DND-41 (cell line): ENCODE measurements at regions not wholly inside any gene's neighbourhood (a gene's known extent, or its start where the extent isn't known, plus 50 kb on each side); places are given as distances from the start of the nearest gene placed in this dataset.

ENCODE experiments used
- ATAC-seq: fragments of 200-7000 bp; cut with Tn5 transposase; 3 replicates; pipeline ENCODE4 v1.9.1; 2021; ENCODE audit warnings: low read depth; ENCODE audit not compliant: insufficient read depth
- DNase-seq: peaks from one replicate; pipeline ENCODE4 v3.0.0-alpha.2; 2020
- H2AFZ ChIP-seq: 2 replicates; pipeline ENCODE4 v1.6.0; 2012; ENCODE audit warnings: low read depth, low read length
- H3K27ac ChIP-seq: 2 replicates; pipeline ENCODE4 v1.5.1; 2012; ENCODE audit warnings: low read length, inconsistent platforms
- H3K27me3 ChIP-seq: fragments of 200-600 bp; sonication (generic); 2 replicates; pipeline ENCODE4 v1.6.0; 2012; ENCODE audit warnings: low read length, mild to moderate bottlenecking, inconsistent platforms; ENCODE audit not compliant: insufficient read depth, poor library complexity
- H3K36me3 ChIP-seq: 2 replicates; pipeline ENCODE4 v1.5.1; 2012; ENCODE audit warnings: low read length, inconsistent platforms; ENCODE audit not compliant: insufficient read depth
- H3K4me1 ChIP-seq: 2 replicates; pipeline ENCODE4 v1.5.1; 2012; ENCODE audit warnings: mild to moderate bottlenecking, low read length; ENCODE audit not compliant: insufficient read depth
- H3K4me2 ChIP-seq: 2 replicates; pipeline ENCODE4 v1.6.0; 2012; ENCODE audit warnings: mild to moderate bottlenecking, moderate library complexity, low read length, inconsistent platforms; ENCODE audit not compliant: insufficient read depth
- H3K4me3 ChIP-seq, 2 experiments: fragments of 200-600 bp in 1 of 2; shearing (Covaris generic) in 1 of 2; 2 replicates each; pipeline ENCODE4 v1.5.1; 2012 to 2016; ENCODE audit warnings: inconsistent platforms in 2 of 2, low read length in 2 of 2, mild to moderate bottlenecking in 2 of 2, low read depth in 1 of 2, moderate library complexity in 1 of 2
- H3K79me2 ChIP-seq: 2 replicates; pipeline ENCODE4 v1.6.0; 2012; ENCODE audit warnings: low read length, inconsistent platforms; ENCODE audit not compliant: insufficient read depth
- H3K9ac ChIP-seq: 2 replicates; pipeline ENCODE4 v1.6.0; 2012; ENCODE audit warnings: low read depth, mild to moderate bottlenecking, inconsistent platforms, low read length, moderate library complexity
- H3K9me3 ChIP-seq: 2 replicates; pipeline ENCODE4 v1.5.1; 2012; ENCODE audit warnings: low read length, moderate library complexity, mild to moderate bottlenecking, inconsistent platforms; ENCODE audit not compliant: insufficient read depth, severe bottlenecking
- H4K20me1 ChIP-seq: 2 replicates; pipeline ENCODE4 v1.6.0; 2012; ENCODE audit warnings: low read length; ENCODE audit not compliant: insufficient read depth
- CTCF ChIP-seq: IDR thresholded peaks from 2 replicates; pipeline ENCODE4 v1.5.1; 2012; ENCODE audit warnings: borderline replicate concordance, low read length, moderate library complexity, mild to moderate bottlenecking; ENCODE audit not compliant: poor library complexity, severe bottlenecking; ENCODE audit errors: extremely low read depth
- EZH2 ChIP-seq: IDR thresholded peaks from 3 replicates; pipeline ENCODE4 v1.6.1; 2012; ENCODE audit warnings: borderline replicate concordance, low read depth, mild to moderate bottlenecking, moderate library complexity, low read length, inconsistent platforms; ENCODE audit not compliant: severe bottlenecking

- DNase-seq (peak; percentile 30), ATAC-seq (peak; percentile 27; the same call in 1 of the 3 replicates)
- no peaks in the 10 kb centered on the region for H3K9me3 ChIP-seq
- H3K27me3 ChIP-seq = no peaks in the 10 kb centered on the region
- no peak overlapping the region for H3K27ac ChIP-seq
- H3K9ac ChIP-seq = no peak overlapping the region
- peak overlapping the region; percentile 30; the same call in 1 of the 2 replicates for H2AFZ ChIP-seq
- no peaks in the 10 kb centered on the region for H3K79me2 ChIP-seq
- TF ChIP-seq CTCF = no peak
- no peak for TF ChIP-seq EZH2
- H4K20me1 ChIP-seq = no peaks in the 10 kb centered on the region
- H3K36me3 ChIP-seq = no peaks in the 10 kb centered on the region
- H3K4me2 ChIP-seq = no peak overlapping the region
- H3K4me1 ChIP-seq = peaks cover 23% of the 10 kb centered on the region
- H3K4me3 ChIP-seq = no peak overlapping the region
Observed at GRCh38 chr12:46473634-46474329, 101.2 kb upstream of the SLC38A2 start.

GRCh38 chr12:46472893-46473633 is 100.5 kb upstream of the SLC38A2 start:
- peaks cover 23% of the 10 kb centered on the region for H3K4me1 ChIP-seq
- DNase-seq = no peak
- H3K9ac ChIP-seq = no peak overlapping the region

GRCh38 chr12:46472144-46472705 is 99.7 kb upstream of the SLC38A2 start:
- no peaks in the 10 kb centered on the region for H3K9me3 ChIP-seq
- H3K27me3 ChIP-seq = no peaks in the 10 kb centered on the region
- no peak overlapping the region for H3K4me2 ChIP-seq
- no peak for TF ChIP-seq EZH2
- no peak for TF ChIP-seq CTCF
- H3K9ac ChIP-seq = no peak overlapping the region
- no peak overlapping the region for H2AFZ ChIP-seq
- DNase-seq = no peak
- no peaks in the 10 kb centered on the region for H3K36me3 ChIP-seq
- H4K20me1 ChIP-seq = no peaks in the 10 kb centered on the region
- no peak overlapping the region for H3K4me3 ChIP-seq
- H3K27ac ChIP-seq = no peak overlapping the region
- H3K79me2 ChIP-seq = no peaks in the 10 kb centered on the region
- ATAC-seq = no peak
- H3K4me1 ChIP-seq = peaks cover 23% of the 10 kb centered on the region

More at GRCh38 chr12:46472893-46473633, 100.5 kb upstream of the SLC38A2 start:
- H3K27ac ChIP-seq = no peak overlapping the region
- no peak overlapping the region for H3K4me3 ChIP-seq
- H4K20me1 ChIP-seq = no peaks in the 10 kb centered on the region
- no peaks in the 10 kb centered on the region for H3K36me3 ChIP-seq
- no peak overlapping the region for H2AFZ ChIP-seq
- H3K4me2 ChIP-seq = no peak overlapping the region
- no peaks in the 10 kb centered on the region for H3K27me3 ChIP-seq
- H3K79me2 ChIP-seq = no peaks in the 10 kb centered on the region
- no peaks in the 10 kb centered on the region for H3K9me3 ChIP-seq
- TF ChIP-seq CTCF (no peak), EZH2 (no peak)
- ATAC-seq = no peak
